RKO (cell line): ENCODE measurements at regions not wholly inside any gene's neighbourhood (a gene's known extent, or its start where the extent isn't known, plus 50 kb on each side); places are given as distances from the start of the nearest gene placed in this dataset.

Source experiments
- DNase-seq: peaks from one replicate; pipeline ENCODE4 v3.0.0-alpha.2; 2016; ENCODE audit warnings: low spot score

DNA sequence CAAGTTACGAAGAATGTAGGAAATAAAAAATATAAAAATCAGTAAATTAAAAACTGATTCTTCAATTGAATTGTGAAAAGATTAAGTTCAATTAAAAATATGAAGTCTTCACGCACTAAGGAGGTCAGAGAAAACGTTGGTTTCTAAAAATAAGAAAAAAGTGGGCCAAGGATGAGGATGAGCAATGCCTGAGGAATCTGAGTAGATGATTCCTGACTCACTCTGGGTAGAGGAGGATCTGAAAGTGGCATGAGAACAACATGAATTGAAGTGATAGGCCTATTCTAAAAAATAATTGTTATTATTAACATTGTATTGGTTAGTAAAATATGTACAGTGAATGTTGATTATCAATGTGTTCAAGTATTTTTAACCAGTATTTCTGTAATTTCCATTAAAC, 444.2 kb downstream of the GRIA2 start:
- DNase-seq: peak; percentile 49

DNA sequence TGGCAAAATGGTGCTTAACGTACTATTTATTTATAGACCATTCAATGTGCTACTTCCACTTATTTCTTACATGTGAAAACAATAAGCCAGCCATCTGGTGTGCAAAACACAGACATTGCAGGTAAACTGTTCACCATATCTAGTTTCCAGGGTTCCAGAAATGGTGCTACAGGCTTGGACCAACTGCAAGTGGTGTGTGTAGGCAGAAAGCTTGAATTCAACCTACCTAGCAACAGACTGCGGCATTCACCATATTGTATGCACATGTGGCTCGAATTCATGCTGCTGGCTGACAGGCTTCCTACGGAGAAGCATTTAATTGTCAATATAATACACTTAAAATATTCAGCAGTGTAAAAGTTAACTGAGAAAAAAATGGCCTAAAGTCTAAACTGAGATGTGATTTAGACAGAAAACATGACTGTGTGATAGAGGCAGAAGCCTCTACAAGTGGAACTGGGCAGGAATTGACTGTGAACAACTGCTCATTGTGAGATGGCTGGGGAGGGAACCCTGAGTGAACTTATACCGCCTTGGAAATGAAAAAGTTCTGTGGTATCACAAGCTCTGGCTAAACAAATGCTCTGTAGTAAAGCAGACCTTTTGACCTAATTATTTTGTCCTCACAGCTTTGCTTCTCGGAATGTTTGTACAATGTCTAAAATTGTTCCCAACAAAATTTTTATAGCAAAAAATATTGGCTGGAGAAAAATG, 434.7 kb downstream of the GRIA2 start:
- no peak for DNase-seq

DNA sequence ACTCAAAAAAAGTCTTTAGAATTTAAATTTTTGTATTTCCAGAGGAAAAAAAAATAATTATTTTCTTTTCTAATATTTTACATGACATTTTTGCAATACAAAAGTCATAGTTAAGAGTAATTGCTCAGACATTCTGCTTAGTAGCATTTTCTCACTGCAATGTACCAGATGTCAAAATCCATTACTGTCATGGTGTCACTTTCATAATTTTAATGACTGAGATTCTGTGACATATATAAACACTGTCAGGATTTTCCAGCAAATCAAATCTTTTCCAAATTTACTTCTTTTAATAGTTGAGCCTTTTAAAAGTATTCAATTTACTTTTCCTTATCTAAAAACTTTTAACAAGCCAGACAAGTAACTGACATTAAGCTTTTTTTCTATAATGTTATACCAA, 422.7 kb downstream of the GRIA2 start:
- no peak for DNase-seq

DNA sequence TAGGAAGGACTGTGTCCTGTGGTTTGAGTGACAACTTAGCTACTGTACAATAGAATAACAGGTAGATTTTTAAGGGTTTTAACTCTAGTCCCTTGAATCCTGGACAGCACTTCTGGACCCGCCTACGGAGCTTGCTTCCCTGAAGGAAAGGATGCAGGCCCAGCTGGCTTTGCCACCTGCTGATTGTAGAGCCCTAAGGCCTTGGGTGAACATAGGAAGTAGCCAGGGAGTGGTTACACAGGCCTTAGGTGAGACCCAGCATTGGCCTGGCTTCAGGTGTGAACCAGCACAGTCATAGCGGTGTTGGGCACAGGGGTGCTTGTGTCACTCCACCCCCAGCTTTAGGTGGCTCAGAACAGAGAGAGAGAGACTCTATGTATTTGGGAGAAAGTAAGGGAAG, 413.5 kb downstream of the GRIA2 start:
- DNase-seq: no peak

DNA sequence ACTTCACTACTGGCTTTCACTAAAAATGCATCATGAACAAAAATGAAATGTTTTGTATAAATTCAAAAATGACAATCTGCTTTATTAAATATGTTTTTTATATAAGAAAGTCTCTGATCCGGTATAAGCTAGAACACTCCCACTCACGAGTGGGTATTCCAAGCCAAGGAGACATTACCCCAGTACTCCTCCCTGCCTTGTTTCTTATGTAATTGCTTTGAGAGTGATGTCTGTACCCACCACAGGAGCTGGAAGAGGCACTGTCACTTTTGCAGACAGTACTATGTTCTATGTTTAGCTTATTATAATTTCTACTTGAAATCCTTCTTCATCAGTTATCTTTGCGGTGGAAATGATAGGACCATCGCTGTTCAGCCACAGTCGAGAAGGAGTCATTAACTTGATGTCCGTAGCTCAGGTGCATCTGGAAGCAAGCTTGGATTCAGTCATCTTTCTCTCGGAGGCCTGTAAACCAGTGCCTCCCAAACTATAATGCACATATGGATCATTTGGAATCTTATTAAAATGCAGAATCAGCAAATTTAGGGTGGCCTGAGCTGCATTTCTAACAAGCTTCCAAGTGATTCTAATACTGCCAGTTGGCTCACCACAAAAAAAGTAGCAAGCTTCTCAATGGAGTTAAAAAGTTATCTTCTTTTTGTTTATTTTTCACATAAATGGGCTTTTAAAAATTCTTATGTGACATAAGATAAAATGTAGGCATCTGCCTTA, 396.4 kb downstream of the GRIA2 start:
- DNase-seq: no peak

DNA sequence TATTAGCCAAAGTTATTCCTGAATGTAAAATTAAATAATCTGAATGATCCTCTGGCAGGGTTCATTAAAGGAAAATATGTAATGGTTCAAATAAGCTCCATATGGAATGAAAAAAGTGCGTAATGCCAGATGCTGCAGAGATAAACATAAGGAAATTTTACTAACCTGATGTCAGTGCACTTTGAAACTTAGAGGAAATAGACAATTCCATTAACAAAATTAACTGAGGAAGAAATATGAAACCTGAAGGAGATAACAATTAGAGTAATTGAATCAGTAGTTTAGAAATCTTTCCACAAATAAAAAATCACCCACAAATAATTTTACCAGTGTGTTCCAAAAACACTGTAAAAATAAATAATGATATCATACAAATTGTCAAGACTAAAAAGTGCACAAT, 387.5 kb downstream of the GRIA2 start:
- no peak for DNase-seq

DNA sequence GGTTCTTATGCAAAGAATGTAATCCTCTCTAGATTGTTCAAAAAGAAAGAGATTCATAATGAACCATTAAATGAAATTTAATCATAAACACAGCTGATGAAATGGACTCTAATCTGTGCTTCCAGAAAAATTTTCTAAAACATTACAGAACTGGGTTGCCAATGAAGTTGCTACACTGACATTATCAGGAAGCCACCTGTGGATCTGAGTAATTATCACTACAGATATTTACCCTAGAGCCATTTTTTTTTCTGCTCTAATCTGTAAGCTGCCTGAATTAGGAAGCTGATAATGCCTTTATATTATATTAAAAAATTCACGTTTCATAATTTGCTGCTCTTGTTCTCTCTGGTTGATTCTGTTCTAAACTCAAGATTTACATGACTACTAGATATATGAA, 380.1 kb downstream of the GRIA2 start:
- no peak for DNase-seq

DNA sequence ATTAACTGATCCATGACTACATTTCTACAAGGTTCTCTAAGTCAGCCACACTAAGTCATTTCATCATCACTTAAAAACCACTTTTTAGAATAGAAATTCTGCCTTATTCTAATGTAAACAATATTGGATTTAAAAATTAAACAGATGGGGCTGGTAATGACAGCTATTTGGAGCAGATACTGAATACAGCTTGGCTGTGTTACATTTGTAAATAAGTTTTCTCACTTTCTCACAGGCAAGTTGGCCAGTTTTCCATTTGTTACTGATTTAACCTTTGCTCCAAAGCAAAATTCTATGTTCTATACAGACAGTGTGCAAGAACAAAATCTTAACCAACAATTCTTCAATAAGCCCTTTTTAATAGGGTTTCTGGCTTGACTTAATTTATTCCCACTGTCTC, 370.7 kb downstream of the GRIA2 start:
- no peak for DNase-seq

DNA sequence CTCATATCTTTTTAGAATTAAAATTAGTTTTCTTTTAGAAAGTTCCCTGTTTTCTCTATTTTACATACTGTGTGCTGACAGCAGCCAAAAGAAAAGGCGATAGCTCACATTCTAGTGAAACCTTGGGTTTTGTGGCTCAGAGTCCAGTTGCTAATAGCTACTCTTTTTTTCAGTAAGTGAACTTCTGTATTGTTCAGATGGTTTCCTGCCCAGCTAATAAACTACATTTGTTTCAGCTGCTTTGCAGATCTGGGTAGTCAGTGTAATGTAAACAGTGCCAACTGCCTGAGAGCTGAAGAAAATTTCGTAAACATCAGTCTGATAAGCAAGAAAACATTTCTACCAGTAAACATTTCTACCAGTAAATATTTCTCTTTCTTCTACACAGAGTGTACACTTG, 370.2 kb downstream of the GRIA2 start:
- DNase-seq: no peak

DNA sequence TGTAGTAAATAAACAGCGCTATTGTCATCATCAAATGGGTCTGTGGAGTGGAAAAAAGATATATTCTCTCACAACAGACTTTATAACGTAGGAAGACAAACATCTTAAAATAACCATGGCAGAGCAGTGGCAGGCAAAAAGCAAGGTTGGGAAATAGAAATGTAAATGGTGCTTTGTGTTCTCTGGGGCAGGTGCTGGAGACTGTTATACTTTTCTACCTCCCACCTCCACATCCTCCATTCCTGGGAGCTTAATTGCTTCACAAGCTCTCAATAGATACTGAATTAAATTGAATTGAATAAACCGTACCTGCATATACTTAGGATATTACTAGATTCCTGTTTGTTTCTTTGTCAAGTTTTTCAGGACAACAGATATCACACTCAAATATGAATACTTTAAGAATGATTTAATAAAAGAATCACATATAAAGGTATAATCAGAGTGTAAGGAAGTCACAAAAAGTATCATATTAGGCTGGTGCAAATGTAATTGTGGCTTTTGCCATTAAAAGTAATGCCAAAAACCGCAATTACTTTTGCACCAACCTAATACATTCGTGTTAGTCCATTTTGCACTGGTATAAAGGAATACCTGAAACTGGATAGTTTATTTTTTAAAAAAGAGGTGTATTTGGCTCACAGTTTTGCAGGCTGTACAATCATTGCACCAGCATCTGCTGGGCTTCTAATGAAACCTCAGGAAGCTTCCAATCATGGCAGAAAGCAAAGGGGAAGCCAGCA, 367.3 kb downstream of the GRIA2 start:
- no peak for DNase-seq

DNA sequence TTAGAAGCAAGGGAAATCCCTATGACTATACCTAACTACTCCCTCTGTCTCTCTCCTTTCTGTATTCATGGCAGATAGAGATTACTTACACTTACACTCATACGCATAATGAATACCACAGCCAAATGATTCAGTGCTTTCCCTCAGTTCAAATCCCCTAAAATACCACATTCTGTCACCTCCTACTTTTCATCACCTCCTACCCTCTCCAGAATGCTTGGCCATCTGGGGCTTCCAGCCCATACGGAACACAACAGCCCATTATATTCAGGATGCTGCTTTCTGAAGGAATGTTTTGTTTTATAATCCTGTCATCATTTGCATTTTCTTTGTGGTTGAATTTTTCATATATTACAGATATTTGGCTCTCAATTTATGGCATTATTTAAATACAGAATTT, 361.6 kb downstream of the GRIA2 start:
- DNase-seq: no peak

DNA sequence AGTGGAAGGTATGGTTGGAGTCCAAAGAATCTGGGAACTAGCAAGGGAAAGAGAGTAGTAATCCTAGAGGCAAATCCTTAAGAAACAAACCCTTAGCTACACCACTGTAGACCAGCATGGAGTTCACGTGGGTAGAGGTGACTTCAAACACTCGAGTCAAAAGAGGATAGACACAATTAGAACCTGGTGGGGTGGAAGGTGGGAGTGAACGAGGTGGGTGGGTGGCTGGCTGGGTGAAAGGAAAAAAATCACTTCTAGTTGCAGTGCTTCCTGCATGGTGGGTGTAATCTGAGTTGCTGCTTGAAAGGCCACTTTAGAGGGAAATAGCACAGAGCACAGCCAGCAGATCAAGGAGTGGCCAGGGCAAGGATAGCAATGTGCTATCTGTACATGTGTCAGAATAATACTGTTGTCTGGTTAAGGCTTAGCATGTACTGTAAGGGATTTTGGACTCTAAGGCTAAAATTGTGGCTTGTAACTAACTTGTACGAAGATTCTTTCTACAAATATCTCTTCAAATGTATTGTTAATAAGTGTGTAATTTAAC, 356.2 kb downstream of the GRIA2 start:
- DNase-seq: no peak

DNA sequence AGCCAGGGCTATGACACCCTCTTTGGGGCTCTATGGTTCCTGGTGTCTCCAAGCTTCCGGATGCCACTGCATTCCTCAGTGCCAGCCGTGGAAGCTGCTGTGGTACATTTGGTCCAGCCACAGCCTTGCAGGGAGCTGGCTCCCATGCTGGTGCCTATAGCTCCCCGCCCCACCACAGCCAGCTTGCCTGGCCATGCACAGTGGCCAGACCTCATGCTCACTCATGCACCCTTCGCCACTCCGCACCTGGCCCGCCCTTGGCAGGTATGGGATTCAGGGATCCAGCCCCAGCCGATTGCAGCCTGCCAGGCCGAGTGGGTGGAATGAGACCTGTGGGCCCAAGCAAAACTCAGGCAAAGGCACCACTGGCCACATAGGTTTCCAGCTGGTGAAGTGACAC, 354.8 kb downstream of the GRIA2 start:
- no peak for DNase-seq

DNA sequence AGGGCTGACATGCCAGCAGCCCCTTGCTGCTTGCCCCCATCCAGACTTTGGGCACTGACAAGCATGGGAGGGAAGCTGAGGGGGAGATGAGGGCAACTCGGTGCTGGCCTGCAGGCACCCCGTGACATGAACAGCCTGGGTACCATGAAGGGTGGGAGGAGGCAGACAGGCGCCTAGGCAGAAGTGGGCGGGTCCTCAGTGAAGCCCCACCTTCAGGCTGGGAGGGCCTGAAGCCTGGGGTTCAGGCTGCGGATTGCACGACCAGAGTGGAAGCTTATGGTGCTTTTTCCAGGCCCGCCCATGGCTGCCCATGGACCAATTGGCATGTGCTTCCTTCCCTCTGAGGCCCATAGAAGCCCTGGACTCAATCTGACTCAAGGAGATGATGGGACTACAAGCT, 354.1 kb downstream of the GRIA2 start:
- no peak for DNase-seq

DNA sequence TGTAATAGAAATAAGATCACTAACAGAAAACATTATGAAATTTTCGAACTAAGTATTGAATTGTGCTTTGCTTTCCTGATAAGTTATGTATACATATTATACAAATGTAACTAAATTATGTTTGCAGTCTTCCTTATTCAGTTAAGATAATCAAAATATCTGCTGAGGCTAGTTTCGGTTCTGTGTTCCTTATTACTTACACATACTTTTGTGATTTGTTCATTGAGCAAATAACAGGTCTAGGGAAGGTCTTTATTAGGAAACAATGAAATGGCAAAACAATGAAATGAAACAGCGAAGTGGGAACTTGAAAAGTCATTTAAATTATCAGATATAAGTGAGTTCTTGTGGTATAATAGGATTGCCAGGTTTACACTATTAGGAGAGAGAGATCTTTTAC, 352.4 kb downstream of the GRIA2 start:
- DNase-seq: no peak

DNA sequence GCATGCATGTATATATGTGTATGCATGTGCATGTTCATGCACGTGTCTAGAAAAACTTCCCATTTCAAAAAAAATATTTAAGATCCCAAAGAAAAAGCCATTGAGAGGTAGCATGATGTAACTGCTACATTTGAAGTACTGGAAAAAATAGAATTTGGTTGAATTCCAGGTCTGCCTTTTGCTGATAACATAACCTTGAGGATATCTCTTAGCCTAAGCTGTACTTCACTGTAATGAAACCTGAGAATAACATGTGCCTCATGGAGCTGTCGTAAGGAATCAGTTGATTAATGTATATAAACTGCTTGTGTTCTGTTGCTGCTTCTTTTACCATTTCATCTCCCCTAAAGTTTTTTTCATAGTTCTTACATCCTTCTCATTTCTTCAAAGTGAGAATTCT, 351.8 kb downstream of the GRIA2 start:
- no peak for DNase-seq

DNA sequence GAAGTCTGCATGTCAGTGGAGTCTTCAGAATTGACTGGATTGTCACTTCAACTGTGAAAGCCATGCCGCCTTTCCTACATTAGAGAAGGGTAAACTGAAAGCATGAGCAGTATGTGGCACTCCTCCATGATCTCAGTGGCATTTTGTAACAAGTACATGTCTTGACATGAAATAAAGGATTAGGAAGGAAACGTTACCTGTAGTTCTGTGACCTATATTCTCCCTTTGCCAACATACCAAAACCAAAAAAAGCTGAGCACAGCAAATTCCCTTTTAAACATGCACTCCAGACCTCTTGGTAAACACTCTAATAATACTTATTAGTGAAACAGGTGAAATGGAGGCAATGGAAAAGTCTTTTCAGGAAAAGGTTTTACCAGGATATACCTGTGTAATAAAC, 344.2 kb downstream of the GRIA2 start:
- DNase-seq: no peak

DNA sequence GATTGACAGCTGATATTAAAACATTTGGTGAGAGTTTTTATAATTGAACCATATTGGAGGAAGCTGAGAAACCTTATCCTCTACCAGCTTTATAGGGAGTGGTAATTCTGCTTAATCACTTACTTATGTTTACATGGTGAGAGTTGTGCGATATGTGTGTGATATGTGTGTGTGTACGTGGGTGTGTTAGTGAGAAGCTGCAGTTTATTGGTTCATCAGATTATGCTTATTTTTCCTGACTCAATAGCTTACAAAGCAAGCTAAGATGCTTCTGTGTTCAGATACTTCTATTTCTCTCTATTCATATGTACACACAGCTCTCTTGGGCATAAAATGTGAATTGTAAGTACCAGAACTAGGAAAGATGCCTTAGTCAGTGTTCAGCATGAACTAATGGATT, 343.7 kb downstream of the GRIA2 start:
- no peak for DNase-seq

DNA sequence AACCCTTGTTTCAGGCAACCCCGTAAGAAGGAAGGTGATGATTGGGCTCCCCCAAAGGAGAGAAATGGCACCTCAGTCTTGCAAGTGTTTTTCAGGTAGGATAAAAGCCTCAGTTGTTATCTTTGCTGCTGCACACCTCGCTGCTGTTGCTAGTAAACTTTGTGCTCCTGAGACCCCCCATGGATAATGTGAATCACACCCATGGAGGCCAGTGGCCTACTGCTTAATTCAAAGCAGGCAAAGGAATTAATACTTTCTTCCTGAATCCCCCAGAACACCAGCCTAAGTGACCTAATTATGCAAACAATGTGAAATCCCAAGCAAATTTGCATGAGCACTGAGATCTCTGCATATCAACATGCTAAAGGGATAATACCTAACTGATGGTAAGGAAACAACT, 337.5 kb downstream of the GRIA2 start:
- DNase-seq: no peak

DNA sequence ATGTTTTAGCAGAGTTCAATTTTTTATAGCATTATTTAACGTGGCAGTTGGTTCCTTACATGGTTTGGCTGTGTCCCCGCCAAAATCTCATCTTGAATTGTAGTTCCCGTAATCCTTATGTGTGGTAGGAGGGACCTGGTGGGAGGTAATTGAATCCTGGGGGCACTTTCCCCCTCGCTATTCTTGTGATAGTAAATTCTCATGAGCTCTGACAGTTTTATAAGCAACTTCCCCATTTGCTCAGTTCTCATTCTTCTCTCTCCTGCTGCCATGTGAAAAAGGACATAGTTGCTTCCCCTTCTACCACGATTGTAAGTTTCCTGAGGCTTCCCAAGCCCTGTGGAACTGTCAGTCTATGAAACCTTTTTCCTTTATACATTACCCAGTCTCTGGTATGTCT, 329.5 kb downstream of the GRIA2 start:
- DNase-seq: no peak

DNA sequence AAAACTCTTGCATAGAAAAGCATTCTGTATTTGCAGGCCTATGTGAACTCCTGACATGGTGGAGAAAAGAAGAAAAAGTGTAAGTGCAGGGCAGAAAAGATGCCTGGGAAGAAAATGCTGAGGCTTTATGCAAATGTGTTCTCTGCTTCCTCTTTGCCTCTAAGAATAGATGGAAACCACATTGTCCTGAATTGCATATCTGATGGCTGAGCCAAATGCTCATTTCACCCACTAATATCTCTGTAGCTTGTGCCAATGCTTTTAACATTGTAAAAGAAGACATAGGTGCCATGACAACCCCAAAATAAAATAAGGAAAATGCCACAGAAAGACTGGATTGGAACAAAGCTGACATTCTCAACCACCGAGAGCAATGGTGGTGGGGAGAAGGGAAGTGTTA, 307.4 kb downstream of the GRIA2 start:
- DNase-seq: no peak

DNA sequence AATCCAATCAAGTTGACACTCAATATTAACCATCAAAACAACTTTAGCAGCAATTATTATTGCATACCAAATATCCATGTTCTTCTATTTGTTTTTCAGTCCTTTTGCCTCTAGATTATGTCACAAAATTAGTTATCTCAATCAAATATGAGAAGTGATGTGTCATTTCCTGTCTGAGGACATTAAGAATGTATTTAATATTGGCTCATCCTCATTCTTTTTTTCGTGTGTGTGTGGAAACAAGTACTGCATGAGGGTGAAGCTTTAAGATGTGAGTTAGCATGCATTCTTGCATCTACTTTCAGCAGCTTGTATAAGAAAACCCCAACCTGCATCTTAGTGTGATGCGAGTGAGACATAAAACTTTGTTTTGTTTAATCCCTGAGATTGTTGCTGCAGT, 301.4 kb downstream of the GRIA2 start:
- peak; percentile 53 for DNase-seq

DNA sequence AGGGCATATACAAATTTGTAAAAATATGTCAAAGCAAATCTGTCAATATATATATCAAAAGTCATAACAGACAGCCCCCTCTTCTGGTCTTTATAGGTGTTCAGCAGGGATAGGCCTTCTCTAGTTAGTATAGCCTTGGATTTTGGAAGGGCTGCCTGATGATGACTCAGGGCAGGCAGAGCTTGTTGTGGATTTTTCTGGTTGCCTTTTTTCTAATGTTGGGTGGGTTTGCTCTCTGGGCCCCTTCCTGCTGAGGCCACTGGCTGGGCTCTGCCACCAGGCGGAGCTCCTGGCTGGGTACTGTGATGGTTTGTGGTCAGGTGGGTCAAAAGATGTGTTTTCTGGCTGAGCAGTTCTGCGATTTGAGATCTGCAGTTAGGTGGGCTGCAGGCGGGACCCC, 294.2 kb downstream of the GRIA2 start:
- peak; percentile 15 for DNase-seq
